Stimulated activated CD4-positive, alpha-beta T cell treated with anti-CD3 and anti-CD28 coated beads, Interleukin-1b, Interleukin-23, amount 100 ng/mL, for 1 hour (primary cell): ENCODE measurements at regions not wholly inside any gene's neighbourhood (a gene's known extent, or its start where the extent isn't known, plus 50 kb on each side); places are given as distances from the start of the nearest gene placed in this dataset.

Source experiments
- DNase-seq, 2 donors: peaks; one replicate each; pipeline ENCODE4 v3.0.0-alpha.2; 2020; ENCODE audit warnings: low read depth in 2 of 2

GRCh38 chr5:124647352-124647751 lies 99.1 kb downstream of the ZNF608 start:
- no peak for DNase-seq

GRCh38 chr5:124645396-124645795 lies 101.0 kb downstream of the ZNF608 start:
- DNase-seq = no peak

GRCh38 chr5:124644582-124644981 lies 101.9 kb downstream of the ZNF608 start:
- DNase-seq = no peak

GRCh38 chr5:124644138-124644537 lies 102.3 kb downstream of the ZNF608 start:
- DNase-seq = no peak

GRCh38 chr5:124643336-124643735 lies 103.1 kb downstream of the ZNF608 start:
- DNase-seq = no peak

- no peak for DNase-seq
These were observed 104.3 kb downstream of the ZNF608 start for GRCh38 chr5:124642151-124642550.

- DNase-seq = no peak
These were observed 105.2 kb downstream of the ZNF608 start for GRCh38 chr5:124641154-124641792.

- DNase-seq = no peak
These were observed 107.3 kb downstream of the ZNF608 start for GRCh38 chr5:124639095-124639665.

GRCh38 chr5:124637011-124637410 lies 109.4 kb downstream of the ZNF608 start:
- no peak for DNase-seq

- DNase-seq = no peak
These were observed 111.6 kb downstream of the ZNF608 start for GRCh38 chr5:124634741-124635323.

- no peak for DNase-seq
These were observed 112.2 kb downstream of the ZNF608 start for GRCh38 chr5:124634228-124634739.

- no peak for DNase-seq
These were observed 113.2 kb downstream of the ZNF608 start for GRCh38 chr5:124633209-124633608.

- no peak for DNase-seq
These were observed 114.4 kb downstream of the ZNF608 start for GRCh38 chr5:124631874-124632550.

GRCh38 chr5:124630767-124631704 lies 115.4 kb downstream of the ZNF608 start:
- DNase-seq = no peak

GRCh38 chr5:124628721-124629596 lies 117.5 kb downstream of the ZNF608 start:
- no peak for DNase-seq

- DNase-seq = no peak
These were observed 118.4 kb downstream of the ZNF608 start for GRCh38 chr5:124627815-124628595.

- no peak for DNase-seq
These were observed 120.4 kb downstream of the ZNF608 start for GRCh38 chr5:124626053-124626452.

GRCh38 chr5:124623265-124623664 lies 123.2 kb downstream of the ZNF608 start:
- no peak for DNase-seq

GRCh38 chr5:124622851-124623250 lies 123.6 kb downstream of the ZNF608 start:
- DNase-seq = no peak

GRCh38 chr5:124621279-124621678 lies 125.2 kb downstream of the ZNF608 start:
- DNase-seq = no peak
